Neural cell (in vitro differentiated cells): ENCODE measurements at regions not wholly inside any gene's neighbourhood (a gene's known extent, or its start where the extent isn't known, plus 50 kb on each side); places are given as distances from the start of the nearest gene placed in this dataset.

Experiments used
- H2AFZ ChIP-seq: fragments of 200-600, 300-800 bp; sonication (generic), shearing (Covaris generic); 2 replicates; pipeline ENCODE4 v1.6.0; 2014; ENCODE audit warnings: low read depth, mild to moderate bottlenecking, antibody characterized with exemption, low read length, moderate library complexity
- H3F3A ChIP-seq: fragments of 200-600 bp; shearing (Covaris generic); 2 replicates; pipeline ENCODE4 v1.6.1; 2016; ENCODE audit warnings: mild to moderate bottlenecking, moderate library complexity, mixed read lengths, antibody characterized with exemption, low read length; ENCODE audit not compliant: insufficient read depth, poor library complexity, severe bottlenecking
- H3K27ac ChIP-seq: fragments of 200-600, 300-800 bp; sonication (generic), shearing (Covaris generic); 2 replicates; pipeline ENCODE4 v1.5.1; 2014; ENCODE audit warnings: mild to moderate bottlenecking, low read length, moderate library complexity
- H3K27me3 ChIP-seq: fragments of 300-800, 200-600 bp; sonication (generic), shearing (Covaris generic); 2 replicates; pipeline ENCODE4 v1.6.0; 2014; ENCODE audit warnings: mild to moderate bottlenecking, low read depth, low read length, moderate library complexity; ENCODE audit not compliant: insufficient read depth
- H3K36me3 ChIP-seq: fragments of 300-800, 200-600 bp; sonication (generic), shearing (Covaris generic); 2 replicates; pipeline ENCODE4 v1.5.1; 2014; ENCODE audit warnings: mild to moderate bottlenecking, antibody characterized with exemption, low read length, moderate library complexity; ENCODE audit not compliant: insufficient read depth
- H3K4me2 ChIP-seq: fragments of 300-800, 200-600 bp; sonication (generic), shearing (Covaris generic); 2 replicates; pipeline ENCODE4 v1.6.0; 2014; ENCODE audit warnings: mild to moderate bottlenecking, low read length
- H3K4me3 ChIP-seq: fragments of 300-800, 200-600 bp; sonication (generic), shearing (Covaris generic); 2 replicates; pipeline ENCODE4 v1.5.1; 2014; ENCODE audit warnings: mild to moderate bottlenecking, low read length, moderate library complexity
- H3K79me2 ChIP-seq: fragments of 200-600 bp; shearing (Covaris generic); replicated peaks from 2 replicates; pipeline ENCODE4 v1.6.0; 2014; ENCODE audit warnings: mild to moderate bottlenecking, low read length, moderate library complexity; ENCODE audit not compliant: insufficient read depth
- H3K9ac ChIP-seq: fragments of 300-800, 200-600 bp; sonication (generic), shearing (Covaris generic); 2 replicates; pipeline ENCODE4 v1.6.1; 2016; ENCODE audit warnings: mild to moderate bottlenecking, low read length, mixed read lengths
- H3K9me2 ChIP-seq: fragments of 200-600 bp; shearing (Covaris generic); 2 replicates; pipeline ENCODE4 v1.6.1; 2016; ENCODE audit warnings: mild to moderate bottlenecking, low read length, mixed read lengths; ENCODE audit not compliant: insufficient read depth
- H3K9me3 ChIP-seq: fragments of 200-600, 300-800 bp; sonication (generic), shearing (Covaris generic); 2 replicates; pipeline ENCODE4 v1.6.1; 2016; ENCODE audit warnings: mild to moderate bottlenecking, mixed run types, low read length, moderate library complexity, mixed read lengths
- H4K20me1 ChIP-seq: fragments of 200-600 bp; shearing (Covaris generic); 2 replicates; pipeline ENCODE4 v1.6.1; 2016; ENCODE audit warnings: mild to moderate bottlenecking, mixed run types; ENCODE audit not compliant: insufficient read depth
- EP300 ChIP-seq: fragments of 450-650 bp; conservative IDR thresholded peaks from 2 replicates; pipeline ENCODE4 v1.6.1; 2014; ENCODE audit warnings: antibody characterized with exemption, mild to moderate bottlenecking, moderate library complexity; ENCODE audit not compliant: poor library complexity, severe bottlenecking
- EZH2 ChIP-seq: fragments of 200-600, 300-800 bp; shearing (Covaris generic), sonication (generic); IDR thresholded peaks from 2 replicates; pipeline ENCODE4 v1.6.1; 2014; ENCODE audit warnings: antibody characterized with exemption, low read length, borderline replicate concordance, mild to moderate bottlenecking; ENCODE audit not compliant: insufficient read depth, poor library complexity, severe bottlenecking
- MXI1 ChIP-seq: fragments of 450-650 bp; conservative IDR thresholded peaks from 2 replicates; pipeline ENCODE4 v1.6.1; 2014; ENCODE audit warnings: antibody characterized with exemption, mild to moderate bottlenecking; ENCODE audit not compliant: poor library complexity, severe bottlenecking
- POLR2AphosphoS5 ChIP-seq: IDR thresholded peaks from 2 replicates; pipeline ENCODE4 v1.6.1; 2012
- RAD21 ChIP-seq: fragments of 450-650 bp; conservative IDR thresholded peaks from 2 replicates; pipeline ENCODE4 v1.6.1; 2014; ENCODE audit warnings: antibody characterized with exemption, mild to moderate bottlenecking, moderate library complexity
- REST ChIP-seq: IDR thresholded peaks from 2 replicates; pipeline ENCODE4 v1.6.1; 2012; ENCODE audit warnings: borderline replicate concordance
- SMC3 ChIP-seq: fragments of 450-650 bp; conservative IDR thresholded peaks from 2 replicates; pipeline ENCODE4 v1.6.1; 2014; ENCODE audit warnings: antibody characterized with exemption, mild to moderate bottlenecking, moderate library complexity; ENCODE audit not compliant: poor library complexity
- TAF1 ChIP-seq: IDR thresholded peaks from 2 replicates; pipeline ENCODE4 v1.6.1; 2012; ENCODE audit warnings: low read depth
- TF ChIP-seq, protein P1 (sequence below): fragments of 450-650 bp; IDR thresholded peaks from 2 replicates; pipeline ENCODE4 v1.5.1; 2014; ENCODE audit warnings: antibody characterized with exemption, mild to moderate bottlenecking, moderate library complexity; ENCODE audit not compliant: poor library complexity, severe bottlenecking

DNA sequence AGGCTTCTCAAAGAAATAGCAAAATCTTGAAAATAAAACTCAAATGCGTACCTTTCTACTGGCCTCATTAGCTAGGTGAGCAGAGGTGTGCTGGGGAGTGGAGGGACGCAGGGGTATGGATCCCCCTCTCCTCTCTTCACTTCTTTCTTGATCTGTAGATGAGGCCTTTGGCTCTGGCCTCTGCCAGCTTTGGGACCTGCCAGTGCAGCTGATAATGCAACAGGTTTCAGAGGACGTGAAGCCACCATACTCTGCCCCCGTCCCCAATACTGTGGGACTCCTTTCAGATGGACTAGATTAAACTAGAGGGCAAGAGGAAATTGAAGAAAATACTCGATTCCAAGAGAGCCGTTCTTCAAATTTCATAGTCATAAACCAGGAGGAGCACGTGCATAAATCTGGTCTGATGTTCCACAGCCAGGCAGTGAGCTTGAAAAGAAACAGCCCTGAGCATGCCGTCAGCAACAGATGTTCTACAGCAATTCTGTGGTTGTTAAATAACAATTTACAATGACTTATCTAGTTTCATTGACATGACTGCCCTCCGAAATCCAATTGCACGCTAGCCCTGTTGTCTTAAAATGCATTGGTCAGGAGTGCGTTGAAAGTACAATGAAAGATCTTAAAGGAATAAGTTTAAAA is 245.3 kb upstream of the FOXQ1 start:
- no peaks in the 10 kb centered on the region for H3K9me3 ChIP-seq
- no peaks in the 10 kb centered on the region for H3K27me3 ChIP-seq
- H2AFZ ChIP-seq: no peak overlapping the region
- H3K79me2 ChIP-seq: no peaks in the 10 kb centered on the region
- H3K36me3 ChIP-seq: no peaks in the 10 kb centered on the region
- H3K4me3 ChIP-seq: no peak overlapping the region
- H3F3A ChIP-seq: no peaks in the 10 kb centered on the region
- H3K9me2 ChIP-seq: no peaks in the 10 kb centered on the region
- H3K27ac ChIP-seq: no peak overlapping the region
- no peak overlapping the region for H3K9ac ChIP-seq
- H4K20me1 ChIP-seq: no peaks in the 10 kb centered on the region
- H3K4me2 ChIP-seq: no peak overlapping the region
- TF ChIP-seq TAF1 (no peak), SMC3 (no peak), POLR2AphosphoS5 (no peak), RAD21 (no peak), REST (no peak), MXI1 (no peak), EZH2 (no peak), EP300 (no peak)
- TF ChIP-seq, protein P1, sequence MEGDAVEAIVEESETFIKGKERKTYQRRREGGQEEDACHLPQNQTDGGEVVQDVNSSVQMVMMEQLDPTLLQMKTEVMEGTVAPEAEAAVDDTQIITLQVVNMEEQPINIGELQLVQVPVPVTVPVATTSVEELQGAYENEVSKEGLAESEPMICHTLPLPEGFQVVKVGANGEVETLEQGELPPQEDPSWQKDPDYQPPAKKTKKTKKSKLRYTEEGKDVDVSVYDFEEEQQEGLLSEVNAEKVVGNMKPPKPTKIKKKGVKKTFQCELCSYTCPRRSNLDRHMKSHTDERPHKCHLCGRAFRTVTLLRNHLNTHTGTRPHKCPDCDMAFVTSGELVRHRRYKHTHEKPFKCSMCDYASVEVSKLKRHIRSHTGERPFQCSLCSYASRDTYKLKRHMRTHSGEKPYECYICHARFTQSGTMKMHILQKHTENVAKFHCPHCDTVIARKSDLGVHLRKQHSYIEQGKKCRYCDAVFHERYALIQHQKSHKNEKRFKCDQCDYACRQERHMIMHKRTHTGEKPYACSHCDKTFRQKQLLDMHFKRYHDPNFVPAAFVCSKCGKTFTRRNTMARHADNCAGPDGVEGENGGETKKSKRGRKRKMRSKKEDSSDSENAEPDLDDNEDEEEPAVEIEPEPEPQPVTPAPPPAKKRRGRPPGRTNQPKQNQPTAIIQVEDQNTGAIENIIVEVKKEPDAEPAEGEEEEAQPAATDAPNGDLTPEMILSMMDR: no peak

GRCh38 chr6:1065986-1066385 is 245.9 kb upstream of the FOXQ1 start:
- H3K9me3 ChIP-seq: no peaks in the 10 kb centered on the region
- H4K20me1 ChIP-seq: no peaks in the 10 kb centered on the region
- no peaks in the 10 kb centered on the region for H3K36me3 ChIP-seq
- no peak overlapping the region for H3K9ac ChIP-seq
- TF ChIP-seq EP300 (no peak), TAF1 (no peak), SMC3 (no peak), MXI1 (no peak), POLR2AphosphoS5 (no peak), RAD21 (no peak), REST (no peak), EZH2 (no peak)
- TF ChIP-seq, protein P1: no peak
- no peaks in the 10 kb centered on the region for H3K79me2 ChIP-seq
- no peak overlapping the region for H3K4me2 ChIP-seq
- H3F3A ChIP-seq: no peaks in the 10 kb centered on the region
- no peak overlapping the region for H2AFZ ChIP-seq
- no peak overlapping the region for H3K4me3 ChIP-seq
- no peaks in the 10 kb centered on the region for H3K9me2 ChIP-seq
- no peak overlapping the region for H3K27ac ChIP-seq
- H3K27me3 ChIP-seq: no peaks in the 10 kb centered on the region
